GM12864 (cell line): ENCODE measurements at regions not wholly inside any gene's neighbourhood (a gene's known extent, or its start where the extent isn't known, plus 50 kb on each side); places are given as distances from the start of the nearest gene placed in this dataset.

Experiments used
- DNase-seq: peaks from one replicate; pipeline ENCODE4 v3.0.0-alpha.2; 2011; ENCODE audit warnings: low read depth
- H3K4me3 ChIP-seq: 2 replicates; pipeline ENCODE4 v1.5.1; 2011; ENCODE audit warnings: mild to moderate bottlenecking, low read depth, low read length, control low read depth
- CTCF ChIP-seq: IDR thresholded peaks from 2 replicates; pipeline ENCODE4 v1.5.1; 2011; ENCODE audit warnings: low read depth, mild to moderate bottlenecking, moderate library complexity, low read length, control low read depth, inconsistent platforms; ENCODE audit errors: missing control alignments

GRCh38 chr4:112860830-112861690 lies 188.4 kb upstream of the ANK2 start:
- no peak overlapping the region for H3K4me3 ChIP-seq
- TF ChIP-seq CTCF = no peak
- DNase-seq = no peak

GRCh38 chr4:112861691-112862674 lies 187.5 kb upstream of the ANK2 start:
- no peak for DNase-seq
- no peak for TF ChIP-seq CTCF
- H3K4me3 ChIP-seq = no peak overlapping the region

GRCh38 chr4:112865443-112865842 lies 184.0 kb upstream of the ANK2 start:
- no peak for TF ChIP-seq CTCF
- no peak for DNase-seq
- H3K4me3 ChIP-seq = no peak overlapping the region

GRCh38 chr4:112876316-112876715 lies 173.1 kb upstream of the ANK2 start:
- H3K4me3 ChIP-seq = no peak overlapping the region
- TF ChIP-seq CTCF = no peak
- no peak for DNase-seq

GRCh38 chr4:112881842-112882241 lies 167.6 kb upstream of the ANK2 start:
- H3K4me3 ChIP-seq = no peak overlapping the region
- TF ChIP-seq CTCF = no peak
- DNase-seq = no peak

GRCh38 chr4:112882286-112882685 lies 167.2 kb upstream of the ANK2 start:
- no peak for TF ChIP-seq CTCF
- H3K4me3 ChIP-seq = no peak overlapping the region
- no peak for DNase-seq
